SKM-1 treated with dmso at 0.1 percent for 144 hours (cell line): ENCODE measurements at regions not wholly inside any gene's neighbourhood (a gene's known extent, or its start where the extent isn't known, plus 50 kb on each side); places are given as distances from the start of the nearest gene placed in this dataset.

ENCODE experiments used
- DNase-seq: peaks from one replicate; lab custom pipeline; 2025; ENCODE audit not compliant: unreplicated experiment; lab: John Stamatoyannopoulos, UW

DNA sequence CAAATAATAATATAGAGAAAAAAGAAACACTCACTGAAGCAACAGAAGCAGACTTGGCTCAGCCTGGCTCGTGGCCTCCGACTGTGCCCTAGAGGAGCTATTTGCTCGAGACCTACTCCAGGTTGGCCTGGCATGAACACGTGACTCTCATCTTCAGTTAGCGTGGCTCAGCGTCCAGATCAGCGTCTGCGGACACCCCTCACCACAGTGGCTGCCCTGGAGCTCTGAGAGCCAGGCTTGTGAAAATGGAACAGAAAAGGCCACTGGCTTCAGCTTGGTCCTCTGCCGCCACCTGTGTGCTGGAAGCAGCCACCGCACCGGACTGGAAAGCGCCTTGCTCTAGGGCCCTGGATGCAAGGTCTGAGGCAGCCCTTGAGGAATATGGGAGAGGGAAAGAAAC is 1184.0 kb upstream of the GYPC start:
- DNase-seq, result no peak

DNA sequence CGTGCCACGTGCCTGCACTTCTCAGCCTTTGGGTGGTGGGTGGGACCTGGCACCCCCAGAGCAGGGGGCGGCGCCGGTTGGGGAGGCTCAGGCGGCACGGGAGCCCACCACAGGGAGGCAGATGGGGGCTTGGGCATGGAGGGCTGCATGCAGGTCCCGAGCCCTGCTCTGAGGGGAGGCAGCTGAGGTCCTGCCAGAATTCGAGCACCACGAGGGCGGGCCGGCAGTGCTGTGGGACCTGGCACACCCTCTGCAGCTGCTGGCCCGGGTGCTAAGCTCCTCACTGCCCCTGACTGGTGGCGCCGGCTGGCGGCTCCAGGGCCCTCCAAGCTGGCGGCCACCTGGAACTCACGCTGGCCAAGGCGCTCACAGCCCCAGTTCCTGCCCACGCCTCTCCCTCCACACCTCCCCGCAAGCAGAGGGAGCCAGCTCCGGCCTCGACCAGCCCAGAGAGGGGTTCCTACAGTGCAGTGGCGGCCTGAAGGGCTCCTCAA is 1176.8 kb upstream of the GYPC start:
- no peak for DNase-seq

DNA sequence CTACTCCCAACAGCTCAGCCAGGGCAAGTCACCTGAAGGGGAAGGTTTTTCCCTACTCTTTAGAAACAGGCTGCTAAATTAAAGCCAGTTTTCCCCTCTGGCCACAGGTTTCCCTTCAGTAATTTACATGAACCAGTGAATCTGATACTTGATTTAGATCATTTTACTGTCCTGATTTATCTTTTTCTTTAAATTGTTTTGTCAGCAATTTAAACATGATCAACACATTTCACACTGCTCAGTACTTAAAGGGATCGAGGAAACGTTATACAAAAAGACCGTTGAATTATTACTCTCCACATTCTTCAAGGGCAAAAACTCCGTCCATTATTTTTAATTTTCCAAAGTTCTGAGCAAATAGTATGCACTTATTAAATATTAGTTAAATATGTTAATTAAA is 1165.7 kb upstream of the GYPC start:
- no peak for DNase-seq

DNA sequence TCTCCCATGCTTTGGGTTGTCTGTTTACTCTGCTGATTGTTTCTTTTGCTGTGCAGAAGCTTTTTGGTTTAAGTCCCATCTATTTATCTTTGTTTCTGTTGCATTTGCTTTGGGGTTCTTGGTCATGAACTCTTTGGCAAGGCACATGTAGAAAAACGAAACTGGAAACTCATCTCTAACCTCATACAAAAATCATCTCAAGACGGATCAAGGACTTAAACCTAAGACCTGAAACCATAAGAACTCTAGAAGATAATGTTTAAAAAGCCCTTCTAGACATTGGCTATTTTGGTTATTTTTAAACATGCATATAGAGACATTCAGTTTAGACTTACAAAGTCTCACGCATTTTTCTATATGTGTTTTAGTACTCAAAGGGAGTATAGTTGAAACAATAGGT is 1164.3 kb upstream of the GYPC start:
- DNase-seq, result no peak

DNA sequence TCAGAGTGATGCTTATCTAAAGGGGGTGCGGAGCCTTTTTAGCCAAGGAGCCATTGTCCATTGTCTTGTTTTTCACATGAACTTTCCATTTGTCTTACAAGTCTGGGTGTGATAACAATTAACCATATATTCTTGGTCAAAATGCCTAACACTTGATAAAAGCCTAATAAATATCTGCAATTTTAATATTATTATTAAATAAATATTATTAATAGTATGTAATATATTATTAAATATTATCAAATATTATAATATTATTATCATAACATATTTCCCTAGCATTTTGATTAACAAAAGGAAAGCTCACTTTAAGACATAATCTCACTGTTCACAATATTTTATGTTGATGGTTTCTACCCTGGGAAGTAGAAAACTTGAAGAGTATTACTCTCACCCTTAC is 1143.6 kb upstream of the GYPC start:
- no peak for DNase-seq

DNA sequence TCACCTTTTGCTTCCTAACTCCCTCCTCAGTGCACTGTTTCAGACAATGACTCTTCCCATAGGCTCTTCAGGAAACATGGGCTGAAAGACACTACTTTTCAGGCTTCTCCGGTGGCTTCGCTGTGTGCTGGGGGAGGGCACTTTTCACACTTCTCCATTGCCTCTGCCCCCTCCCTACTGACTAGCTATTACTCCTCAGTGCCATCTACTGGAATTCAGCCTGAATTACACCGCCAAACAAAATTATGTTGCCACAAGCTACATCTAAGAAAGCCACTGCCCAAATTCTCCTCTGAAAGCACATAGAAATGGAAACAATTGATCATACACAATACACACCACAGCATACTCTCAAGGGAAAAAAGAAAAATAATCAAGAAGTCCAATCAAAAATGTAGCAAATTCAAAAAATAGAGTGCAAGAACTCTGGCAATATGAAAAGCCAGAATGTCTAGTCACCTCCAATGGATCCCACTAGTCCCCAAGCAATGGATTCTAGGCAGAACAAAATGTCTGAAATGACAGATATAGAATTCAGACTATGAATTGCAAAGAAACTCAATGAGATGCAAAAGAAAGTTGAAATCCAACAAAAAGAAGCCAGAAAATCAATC is 1139.4 kb upstream of the GYPC start:
- DNase-seq, result peak; percentile 69

DNA sequence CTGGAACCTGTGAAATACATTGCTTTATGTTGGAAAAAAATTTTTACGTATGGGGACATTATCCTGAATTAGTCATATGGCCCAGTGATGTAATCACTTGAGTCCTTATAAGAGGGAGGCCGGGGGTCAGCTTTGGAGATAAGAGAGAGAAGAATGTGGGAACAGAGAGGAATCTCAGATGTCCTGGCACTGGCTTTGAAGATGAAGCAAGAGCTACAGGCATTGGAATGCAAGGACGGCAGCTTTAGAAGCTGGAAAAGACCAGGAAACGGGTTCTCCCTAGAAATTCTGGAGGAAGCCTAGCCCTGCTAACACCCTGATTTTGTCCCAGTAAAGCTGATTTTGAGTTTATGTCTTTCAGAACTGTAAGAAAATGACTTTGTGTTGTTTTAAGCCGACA is 1129.9 kb upstream of the GYPC start:
- DNase-seq, result no peak

DNA sequence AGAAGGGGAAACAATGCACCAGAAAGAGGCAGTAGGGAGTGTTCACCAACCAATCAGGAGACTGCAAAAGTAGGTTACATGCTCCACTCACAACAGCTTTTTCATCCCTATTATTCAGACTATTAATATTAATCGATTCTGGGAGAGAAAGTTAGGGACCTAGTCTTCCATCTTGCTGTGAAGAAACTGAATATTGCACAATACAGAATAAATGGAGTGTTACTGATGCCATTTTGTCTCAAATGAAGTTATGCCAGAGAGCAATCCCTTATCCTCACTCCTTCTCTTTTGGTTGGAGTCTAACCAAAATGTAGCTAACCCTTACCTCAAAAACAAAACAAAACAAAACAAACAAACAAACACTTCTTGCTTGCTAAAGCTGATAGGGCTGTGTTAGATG is 1120.9 kb upstream of the GYPC start:
- DNase-seq, result no peak

DNA sequence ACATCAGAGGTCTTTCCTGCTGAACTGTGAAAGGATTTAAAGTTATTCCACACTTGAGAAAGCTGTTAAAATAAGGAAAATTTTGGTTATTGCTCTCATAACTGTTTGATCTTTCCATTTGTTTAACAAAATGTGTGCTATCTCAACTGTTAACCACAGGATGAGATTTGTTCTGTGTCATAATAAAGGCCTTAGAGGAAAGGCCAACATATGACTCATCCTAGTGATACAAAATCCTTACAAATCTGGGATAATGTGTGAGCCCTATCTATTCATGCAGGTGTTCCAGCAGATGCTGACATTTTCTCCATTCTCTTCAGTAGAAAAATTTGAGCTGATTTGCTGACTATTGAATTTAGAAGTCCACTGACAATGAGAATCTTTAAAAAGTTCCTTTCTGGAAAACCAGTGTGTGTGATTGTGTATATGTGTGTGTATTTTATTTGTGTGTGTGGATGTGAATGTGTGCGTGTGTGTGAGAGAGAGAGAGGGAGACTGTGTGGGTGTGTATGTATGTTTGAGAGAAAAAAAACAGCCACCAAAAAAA is 1111.9 kb upstream of the GYPC start:
- no peak for DNase-seq

DNA sequence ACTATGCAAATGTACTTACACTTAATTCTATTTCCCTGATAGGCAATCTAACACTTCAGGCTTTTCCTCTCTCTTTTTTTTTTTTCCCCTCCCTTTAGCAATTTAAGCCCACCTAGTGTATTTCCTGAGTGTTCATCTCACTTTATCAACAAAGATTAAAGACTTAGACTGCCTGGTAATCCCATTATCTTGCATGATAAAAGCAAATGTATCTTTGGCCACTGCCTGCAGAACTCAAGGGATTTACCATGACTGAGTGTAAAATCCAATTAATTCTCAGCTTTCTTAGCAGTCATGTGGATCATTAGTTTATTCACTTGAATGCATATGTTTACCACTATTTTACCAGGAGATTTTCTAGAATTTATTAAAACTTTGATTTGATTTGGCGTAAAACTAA is 1102.2 kb upstream of the GYPC start:
- no peak for DNase-seq

DNA sequence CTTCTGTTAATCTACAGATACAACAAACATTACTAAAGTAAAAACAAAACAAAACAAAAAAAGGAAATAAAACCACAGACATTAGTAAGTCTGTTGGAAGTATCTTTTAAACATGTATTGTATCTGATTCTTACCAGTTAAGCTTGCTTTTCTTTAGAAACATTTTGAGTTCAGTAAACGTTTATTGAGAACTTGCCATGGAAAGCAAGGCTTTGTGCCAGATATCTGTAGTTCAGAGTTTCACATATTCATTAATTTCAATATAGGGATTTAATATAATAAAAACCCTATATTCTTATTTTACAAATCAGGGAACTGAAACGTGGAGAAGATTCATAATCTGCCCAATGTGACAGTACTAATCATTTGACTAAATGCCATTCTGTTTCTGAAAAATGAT is 1101.0 kb upstream of the GYPC start:
- DNase-seq, result no peak

DNA sequence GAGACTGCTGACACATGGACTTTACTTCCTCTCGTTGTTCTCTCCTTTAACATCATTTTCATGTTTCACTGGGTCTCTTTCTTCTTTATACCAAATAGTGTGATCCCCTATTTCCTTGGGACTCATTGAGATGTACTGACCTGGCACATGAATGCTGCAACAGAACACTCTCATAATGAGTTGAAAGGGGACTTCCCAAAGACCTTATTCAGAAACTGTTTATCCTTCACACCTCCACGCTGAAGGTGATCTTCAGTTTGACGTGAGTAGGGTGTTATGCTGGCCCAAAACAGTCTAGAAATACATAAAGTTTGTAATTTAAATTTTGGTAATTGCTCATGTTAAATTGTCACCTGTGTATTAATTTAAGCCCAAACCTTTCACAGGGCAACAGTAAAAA is 1096.8 kb upstream of the GYPC start:
- no peak for DNase-seq

DNA sequence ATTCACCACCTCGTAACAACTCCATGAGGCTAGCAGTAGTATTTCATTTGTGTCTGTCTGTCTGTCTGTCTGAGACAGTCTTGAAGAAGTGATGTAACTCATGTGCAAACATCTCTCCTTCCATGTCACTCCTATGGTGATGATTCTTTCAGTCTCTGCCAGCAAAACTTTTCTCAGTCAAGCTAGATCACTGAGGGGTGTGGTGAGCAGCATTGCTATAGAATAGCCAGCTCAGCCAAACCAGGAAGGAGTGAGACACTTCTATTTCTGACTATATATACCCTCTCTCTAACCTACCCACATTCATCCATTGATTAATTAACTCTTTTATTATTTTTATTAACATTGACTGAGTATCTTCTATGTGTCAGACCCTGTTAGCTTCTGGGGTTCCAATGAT is 1095.1 kb upstream of the GYPC start:
- DNase-seq, result no peak

DNA sequence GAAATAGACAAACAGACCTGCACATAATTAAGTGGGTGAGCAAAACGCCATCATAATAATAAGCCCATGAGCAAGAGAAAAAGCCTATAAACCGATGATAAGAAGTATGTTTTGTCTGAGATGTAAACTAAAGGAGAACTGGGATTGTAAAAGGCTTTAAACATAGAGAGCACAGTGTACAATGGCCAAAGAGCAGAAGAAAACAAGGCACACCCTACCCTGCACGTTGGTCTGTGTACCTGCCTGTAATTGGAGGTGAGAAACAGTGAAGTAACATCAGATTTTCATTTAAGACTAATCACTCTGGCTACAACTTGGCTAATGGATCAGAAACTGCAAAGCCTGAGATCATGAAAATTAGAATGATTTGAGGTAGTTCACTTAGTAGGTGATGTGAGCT is 1094.7 kb upstream of the GYPC start:
- no peak for DNase-seq

DNA sequence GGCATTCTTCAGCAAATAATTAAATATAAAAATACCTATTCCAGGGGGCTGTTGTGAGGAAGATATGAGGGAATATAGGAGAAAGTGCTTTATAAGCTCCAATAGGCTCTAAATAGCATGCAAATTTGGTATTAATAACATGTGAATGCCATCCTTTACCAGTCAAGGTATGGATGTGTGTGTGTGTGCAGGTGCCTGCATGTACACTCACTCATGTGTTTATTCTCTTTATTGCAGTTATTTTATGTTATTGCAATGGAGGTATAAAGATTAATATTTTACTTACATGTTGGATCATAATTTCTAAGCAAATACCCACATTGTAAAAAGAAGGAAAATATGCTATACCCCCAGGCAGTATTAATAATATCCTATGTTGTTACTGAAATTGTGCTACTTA is 1093.0 kb upstream of the GYPC start:
- DNase-seq, result no peak

DNA sequence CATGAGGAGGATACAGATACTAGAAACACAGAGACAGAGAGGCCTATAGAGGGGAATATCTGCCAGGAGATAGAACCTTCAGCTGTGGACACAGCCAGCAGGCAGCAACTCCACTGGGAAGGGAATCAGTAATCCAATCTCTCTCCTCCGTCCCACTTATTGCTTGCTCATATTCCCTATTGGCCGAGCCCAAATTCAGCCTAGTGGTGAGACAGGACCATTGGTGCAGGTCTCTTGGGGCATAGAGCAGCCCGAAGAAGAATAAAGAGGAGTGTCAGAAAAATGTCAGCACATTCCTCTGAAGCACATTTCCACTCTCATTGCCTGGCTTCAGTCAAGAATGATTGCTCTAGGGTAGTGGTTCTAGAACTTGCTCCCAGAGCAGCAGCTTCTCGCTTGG is 1091.5 kb upstream of the GYPC start:
- no peak for DNase-seq

DNA sequence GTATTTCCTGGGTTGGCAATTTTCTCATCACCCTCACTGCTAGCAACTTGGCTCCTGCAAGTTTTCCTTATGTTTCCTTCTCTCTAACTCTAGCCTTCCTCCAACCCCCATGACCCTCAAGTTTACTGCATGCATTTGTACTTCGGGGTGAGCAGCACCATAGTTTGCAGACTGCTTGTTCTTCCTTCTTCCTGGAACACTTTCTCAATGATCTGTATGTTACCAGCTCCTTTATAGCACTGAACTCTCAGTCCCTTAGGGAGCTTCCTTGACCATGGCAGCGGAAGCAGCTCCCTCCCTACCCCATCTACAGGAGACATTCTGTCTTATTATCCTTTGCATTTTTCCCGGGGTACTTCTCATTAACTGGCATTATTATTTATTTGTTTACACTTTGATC is 1089.5 kb upstream of the GYPC start:
- DNase-seq, result no peak

DNA sequence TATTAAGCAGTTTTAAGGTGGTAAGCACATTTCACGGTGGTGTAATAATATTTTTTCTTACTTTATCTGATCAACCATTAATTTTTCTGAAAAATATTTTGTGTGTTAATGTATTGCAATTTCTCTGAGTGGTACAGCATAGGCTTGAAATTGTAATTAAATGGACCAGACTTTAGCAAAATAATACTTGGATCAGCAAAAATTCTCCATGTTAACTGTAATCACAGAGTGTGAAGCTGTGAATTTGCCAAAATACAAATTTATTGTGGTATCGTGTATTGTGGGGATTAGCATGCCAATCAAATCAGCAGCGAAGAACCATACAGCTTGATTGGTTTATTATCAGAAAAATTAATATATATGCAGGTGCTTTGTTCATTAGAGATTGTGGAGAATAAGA is 1088.9 kb upstream of the GYPC start:
- DNase-seq, result no peak

DNA sequence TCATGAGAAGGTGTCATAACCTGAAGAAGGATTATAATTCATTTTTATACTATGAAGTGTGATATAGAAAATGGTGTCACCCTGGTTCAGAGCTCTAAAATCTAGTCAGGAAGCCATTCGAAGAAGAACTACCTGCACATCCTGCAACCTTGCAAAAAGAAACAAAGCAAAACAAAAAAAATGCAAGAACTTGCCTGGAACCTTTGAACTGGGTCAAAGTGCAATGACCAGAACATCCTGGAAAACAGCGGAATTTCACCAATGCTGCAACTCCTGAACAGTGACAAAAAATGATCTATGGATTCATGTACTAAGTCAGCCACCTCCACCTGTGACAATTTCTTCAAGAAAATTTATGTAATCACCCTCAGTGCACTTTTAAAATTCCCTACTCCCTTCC is 1083.3 kb upstream of the GYPC start:
- no peak for DNase-seq

DNA sequence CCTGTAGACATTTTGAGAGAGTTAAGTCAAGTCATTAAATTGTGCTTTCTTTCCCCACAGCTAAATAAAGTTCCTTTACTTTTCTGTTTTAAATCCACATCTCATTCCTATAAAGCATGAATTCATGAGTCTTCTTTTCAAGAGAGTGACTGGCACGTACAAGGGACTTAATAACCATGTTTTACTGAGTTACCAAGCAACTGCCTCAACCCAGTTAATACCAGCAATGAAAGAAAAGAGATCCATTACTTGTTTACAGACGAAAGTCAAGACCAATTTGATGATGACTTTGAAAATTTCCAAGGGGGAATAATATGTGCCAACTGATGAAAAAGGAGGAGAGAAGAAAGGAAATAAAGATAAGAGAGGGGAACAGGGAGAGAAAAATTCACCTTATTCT is 1082.5 kb upstream of the GYPC start:
- DNase-seq, result no peak

DNA sequence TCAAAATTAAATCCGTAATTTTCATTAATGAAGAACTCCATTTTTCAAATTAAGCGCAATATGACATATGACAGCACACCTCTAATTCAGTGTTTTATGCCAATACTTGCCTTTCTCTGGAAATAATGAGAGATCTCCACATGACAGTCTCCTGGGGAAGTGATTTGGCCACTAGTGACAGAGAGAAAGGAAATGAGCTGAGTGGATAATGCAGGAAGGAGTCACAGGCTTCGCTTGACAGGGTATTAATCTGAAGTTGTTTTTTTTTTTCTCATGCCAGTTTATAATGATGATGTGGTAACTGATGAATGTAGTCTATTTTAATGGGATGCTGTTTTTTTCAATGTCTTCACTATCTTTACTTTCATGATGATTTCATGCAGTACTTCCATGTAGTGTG is 1079.4 kb upstream of the GYPC start:
- DNase-seq, result no peak

DNA sequence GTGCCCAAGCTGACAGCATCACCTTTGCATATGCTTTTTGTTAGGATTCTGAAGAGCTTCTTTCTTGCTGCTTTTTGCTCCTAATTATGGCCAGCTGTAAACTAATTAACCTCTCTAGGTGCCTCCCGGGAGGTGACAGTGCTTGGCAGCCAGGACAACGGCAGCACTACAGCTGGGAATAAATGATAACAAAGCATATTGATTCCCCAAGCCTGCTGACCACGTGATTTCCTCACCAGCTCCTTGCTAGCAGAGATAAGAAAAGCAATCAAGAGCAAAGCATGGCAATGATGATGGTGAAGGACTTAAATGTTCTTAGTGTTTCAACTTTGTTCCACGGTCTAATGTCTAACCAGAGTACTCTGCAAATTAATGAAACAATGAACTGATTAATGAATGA is 1074.4 kb upstream of the GYPC start:
- DNase-seq, result no peak

DNA sequence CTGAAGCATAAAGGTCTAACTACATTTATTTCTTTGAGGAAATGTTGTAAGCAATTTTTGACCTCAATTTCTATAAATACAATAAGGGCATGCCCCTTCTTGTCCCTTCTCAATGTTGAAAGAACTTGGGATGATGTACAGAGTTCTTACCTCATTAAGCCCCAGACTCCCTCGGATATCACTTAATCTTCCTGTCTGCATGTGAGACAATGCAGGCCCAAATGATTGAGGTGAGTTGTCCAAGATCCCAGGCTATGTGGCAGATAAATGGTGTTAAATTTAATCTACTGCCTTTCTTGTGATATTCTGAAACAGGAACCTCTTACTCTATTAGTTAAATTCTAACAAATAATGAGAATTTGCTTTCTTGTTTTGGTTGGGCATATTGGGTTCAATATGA is 1073.4 kb upstream of the GYPC start:
- DNase-seq, result no peak
